Keratinocyte (primary cell): ENCODE measurements at regions not wholly inside any gene's neighbourhood (a gene's known extent, or its start where the extent isn't known, plus 50 kb on each side); places are given as distances from the start of the nearest gene placed in this dataset.
"Not testable (repeated sequence)": the region's sequence is repeated elsewhere in the genome, so short reads cannot be mapped to it uniquely, and the experiment has no call there.

Experiments used
- DNase-seq: peaks from one replicate; pipeline ENCODE4 v3.0.0-alpha.2; 2011; ENCODE audit warnings: low read depth, missing footprints, low spot score
- FAIRE-seq: peaks from 2 replicates; lab custom pipeline; 2011; peaks lifted over from hg19 to GRCh38; lab: Jason Lieb, UNC
- H2AFZ ChIP-seq: 2 replicates; pipeline ENCODE4 v1.6.0; 2012; ENCODE audit warnings: low read length, control low read depth, inconsistent platforms; ENCODE audit not compliant: control insufficient read depth
- H3K27ac ChIP-seq: 2 replicates; pipeline ENCODE4 v1.5.1; 2011; ENCODE audit warnings: low read length; ENCODE audit not compliant: control insufficient read depth, insufficient read depth
- H3K27me3 ChIP-seq: 3 replicates; pipeline ENCODE4 v1.6.0; 2011; ENCODE audit warnings: low read length; ENCODE audit not compliant: control insufficient read depth, insufficient read depth; ENCODE audit errors: extremely low read depth
- H3K36me3 ChIP-seq, 2 experiments: 2 replicates in 1 of 2; 3 replicates in 1 of 2; pipeline ENCODE4 v1.5.1; 2011; ENCODE audit warnings: low read length in 2 of 2, mild to moderate bottlenecking in 1 of 2; ENCODE audit not compliant: control insufficient read depth in 2 of 2, insufficient read depth in 2 of 2; ENCODE audit errors: extremely low read depth in 1 of 2
- H3K4me1 ChIP-seq: 3 replicates; pipeline ENCODE4 v1.5.1; 2011; ENCODE audit warnings: low read length; ENCODE audit not compliant: control insufficient read depth, insufficient read depth; ENCODE audit errors: extremely low read depth
- H3K4me2 ChIP-seq: 3 replicates; pipeline ENCODE4 v1.6.0; 2011; ENCODE audit warnings: low read depth, low read length; ENCODE audit not compliant: control insufficient read depth, insufficient read depth; ENCODE audit errors: extremely low read depth
- H3K4me3 ChIP-seq, 3 experiments: fragments of 200-600 bp in 1 of 3; sonication (generic) in 1 of 3; 2 replicates in 2 of 3; 3 replicates in 1 of 3; pipeline ENCODE4 v1.5.1; 2011 to 2016; ENCODE audit warnings: low read length in 3 of 3, mild to moderate bottlenecking in 3 of 3, control low read depth in 2 of 3, inconsistent platforms in 1 of 3, low read depth in 1 of 3, mixed read lengths in 1 of 3, mixed run types in 1 of 3, moderate library complexity in 1 of 3; ENCODE audit not compliant: control insufficient read depth in 2 of 3, insufficient read depth in 2 of 3; ENCODE audit errors: extremely low read depth in 1 of 3
- H3K79me2 ChIP-seq: 2 replicates; pipeline ENCODE4 v1.6.0; 2012; ENCODE audit warnings: low read length; ENCODE audit not compliant: control insufficient read depth, insufficient read depth
- H3K9ac ChIP-seq: 3 replicates; pipeline ENCODE4 v1.6.0; 2011; ENCODE audit warnings: low read length; ENCODE audit not compliant: control insufficient read depth, insufficient read depth; ENCODE audit errors: extremely low read depth
- H3K9me1 ChIP-seq: 3 replicates; pipeline ENCODE4 v1.6.0; 2011; ENCODE audit warnings: low read length; ENCODE audit not compliant: control insufficient read depth, insufficient read depth; ENCODE audit errors: extremely low read depth
- H3K9me3 ChIP-seq: 2 replicates; pipeline ENCODE4 v1.5.1; 2012; ENCODE audit warnings: low read depth, low read length; ENCODE audit not compliant: control insufficient read depth
- H4K20me1 ChIP-seq: 3 replicates; pipeline ENCODE4 v1.6.0; 2011; ENCODE audit warnings: low read length; ENCODE audit not compliant: control insufficient read depth, insufficient read depth; ENCODE audit errors: extremely low read depth
- EZH2 ChIP-seq: IDR thresholded peaks from one replicate; pipeline ENCODE4 v1.6.1; 2012; ENCODE audit warnings: inconsistent platforms, mild to moderate bottlenecking, low read length, moderate library complexity
- dilution Hi-C: fragments of 300-500 bp; cut with MboI; formaldehyde crosslinking; loops from one replicate; pipeline ENCODE4 v1.7.0; 2020; ENCODE audit warnings: low sequenced_read_pairs; ENCODE audit not compliant: extremely low pct_ligation_motif_present
- TF ChIP-seq, protein P1 (sequence below), 3 experiments: IDR thresholded peaks in 1 of 3; conservative IDR thresholded peaks in 1 of 3; optimal IDR thresholded peaks in 1 of 3; 2 replicates in 2 of 3; 3 replicates in 1 of 3; pipeline versions ENCODE3 to v1.5.1; 2011; ENCODE audit warnings: low read length in 3 of 3, mild to moderate bottlenecking in 3 of 3, moderate library complexity in 2 of 3, control low read depth in 1 of 3, inconsistent platforms in 1 of 3; ENCODE audit not compliant: insufficient read depth in 2 of 3; ENCODE audit errors: extremely low read depth in 1 of 3

DNA sequence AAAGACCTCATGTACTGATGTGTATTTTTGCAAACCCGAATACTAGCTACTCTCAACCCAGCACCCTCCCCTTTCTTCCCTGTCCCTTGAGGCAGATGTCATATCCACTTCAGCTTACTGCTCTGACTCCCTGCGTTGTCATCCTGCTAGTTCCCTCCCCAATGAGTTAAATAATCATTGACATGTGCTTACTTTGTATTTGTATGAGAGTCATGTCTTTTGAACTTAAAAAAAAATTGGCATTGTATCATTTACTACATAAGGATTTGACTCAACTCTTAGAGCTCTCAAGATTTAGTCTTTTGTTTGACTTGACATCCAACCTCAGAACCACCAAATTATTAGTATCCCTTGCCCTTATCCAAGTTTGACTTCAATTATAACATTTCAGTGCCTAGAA lies 219.7 kb upstream of the TUT7 start:
- no peaks in the 10 kb centered on the region for H3K79me2 ChIP-seq
- peaks cover 8% of the 10 kb centered on the region for H3K4me1 ChIP-seq
- no peak overlapping the region for H3K9ac ChIP-seq
- H3K9me1 ChIP-seq, result no peaks in the 10 kb centered on the region
- H3K9me3 ChIP-seq, result peaks cover 2% of the 10 kb centered on the region
- no peak overlapping the region for H2AFZ ChIP-seq
- no peaks in the 10 kb centered on the region for H4K20me1 ChIP-seq
- no peak for TF ChIP-seq EZH2
- TF ChIP-seq, protein P1, sequence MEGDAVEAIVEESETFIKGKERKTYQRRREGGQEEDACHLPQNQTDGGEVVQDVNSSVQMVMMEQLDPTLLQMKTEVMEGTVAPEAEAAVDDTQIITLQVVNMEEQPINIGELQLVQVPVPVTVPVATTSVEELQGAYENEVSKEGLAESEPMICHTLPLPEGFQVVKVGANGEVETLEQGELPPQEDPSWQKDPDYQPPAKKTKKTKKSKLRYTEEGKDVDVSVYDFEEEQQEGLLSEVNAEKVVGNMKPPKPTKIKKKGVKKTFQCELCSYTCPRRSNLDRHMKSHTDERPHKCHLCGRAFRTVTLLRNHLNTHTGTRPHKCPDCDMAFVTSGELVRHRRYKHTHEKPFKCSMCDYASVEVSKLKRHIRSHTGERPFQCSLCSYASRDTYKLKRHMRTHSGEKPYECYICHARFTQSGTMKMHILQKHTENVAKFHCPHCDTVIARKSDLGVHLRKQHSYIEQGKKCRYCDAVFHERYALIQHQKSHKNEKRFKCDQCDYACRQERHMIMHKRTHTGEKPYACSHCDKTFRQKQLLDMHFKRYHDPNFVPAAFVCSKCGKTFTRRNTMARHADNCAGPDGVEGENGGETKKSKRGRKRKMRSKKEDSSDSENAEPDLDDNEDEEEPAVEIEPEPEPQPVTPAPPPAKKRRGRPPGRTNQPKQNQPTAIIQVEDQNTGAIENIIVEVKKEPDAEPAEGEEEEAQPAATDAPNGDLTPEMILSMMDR (optimal IDR thresholded peaks at IDR 0.05 in 1 of 3, IDR thresholded peaks at IDR 0.05 in 1 of 3, conservative IDR thresholded peaks at IDR 0.05 in 1 of 3; ENCODE audit: extremely low read depth in 1 of 3, insufficient read depth in 2 of 3, low read length in 3 of 3), result no peak
- no peak overlapping the region for H3K4me2 ChIP-seq
- H3K4me3 ChIP-seq, result no peak overlapping the region
- H3K27ac ChIP-seq, result no peak overlapping the region
- dilution Hi-C loops, result no loop called here
- DNase-seq (no peak), FAIRE-seq (no peak)
- H3K27me3 ChIP-seq, result no peaks in the 10 kb centered on the region
- no peaks in the 10 kb centered on the region for H3K36me3 ChIP-seq

DNA sequence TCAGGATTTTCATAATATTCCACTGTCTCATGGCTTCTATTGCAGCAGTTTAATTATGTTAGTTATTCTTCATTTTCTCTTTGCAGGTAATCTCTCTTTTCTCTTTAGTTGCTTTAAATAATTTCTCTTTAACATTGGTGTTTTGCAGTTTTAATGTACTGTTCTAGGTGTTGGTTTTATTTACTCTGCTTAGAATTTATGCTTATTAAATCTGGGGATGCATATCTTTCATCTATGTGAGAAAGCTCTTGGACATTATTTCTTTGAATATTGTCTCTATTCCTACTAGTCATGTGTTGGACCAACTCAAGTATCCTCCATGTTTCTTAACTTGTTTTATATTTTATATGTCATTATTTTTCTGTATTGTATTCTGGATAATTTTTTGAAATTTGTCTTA lies 218.7 kb upstream of the TUT7 start:
- H3K4me2 ChIP-seq, result no peak overlapping the region
- H3K27me3 ChIP-seq, result no peaks in the 10 kb centered on the region
- H3K9ac ChIP-seq, result no peak overlapping the region
- no peaks in the 10 kb centered on the region for H3K9me1 ChIP-seq
- H3K4me3 ChIP-seq, result no peak overlapping the region
- H3K79me2 ChIP-seq, result no peaks in the 10 kb centered on the region
- TF ChIP-seq EZH2, result no peak
- TF ChIP-seq, protein P1 (optimal IDR thresholded peaks at IDR 0.05 in 1 of 3, IDR thresholded peaks at IDR 0.05 in 1 of 3, conservative IDR thresholded peaks at IDR 0.05 in 1 of 3; ENCODE audit: extremely low read depth in 1 of 3, insufficient read depth in 2 of 3, low read length in 3 of 3), result no peak
- dilution Hi-C loops, result no loop called here
- no peak for DNase-seq
- peaks cover 2% of the 10 kb centered on the region for H3K9me3 ChIP-seq
- no peak overlapping the region for H2AFZ ChIP-seq
- H3K27ac ChIP-seq, result no peak overlapping the region
- no peaks in the 10 kb centered on the region for H3K36me3 ChIP-seq
- FAIRE-seq, result no peak
- H4K20me1 ChIP-seq, result no peaks in the 10 kb centered on the region
- peaks cover 8% of the 10 kb centered on the region for H3K4me1 ChIP-seq

DNA sequence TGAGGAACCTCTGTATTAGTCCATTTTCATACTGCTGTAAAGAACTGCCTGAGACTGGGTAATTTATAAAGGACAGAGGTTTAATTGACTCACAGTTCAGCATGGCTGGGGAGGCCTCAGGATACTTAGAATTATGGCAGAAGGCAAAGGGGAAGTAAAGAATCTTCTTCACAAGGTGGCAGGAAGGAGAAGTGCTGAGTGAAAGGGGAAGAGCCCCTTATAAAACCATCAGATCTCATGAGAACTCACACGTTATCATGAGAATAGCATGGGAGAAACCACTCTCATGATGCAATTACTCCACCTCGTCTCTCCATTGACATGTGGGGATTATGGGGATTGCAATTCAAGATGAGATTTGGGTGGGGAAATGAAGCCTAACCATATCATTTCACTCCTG lies 211.4 kb upstream of the TUT7 start:
- H3K27me3 ChIP-seq, H2AFZ ChIP-seq, H4K20me1 ChIP-seq, dilution Hi-C loops, H3K4me3 ChIP-seq, H3K27ac ChIP-seq, H3K9ac ChIP-seq, H3K4me2 ChIP-seq, H3K79me2 ChIP-seq, H3K9me3 ChIP-seq, H3K9me1 ChIP-seq, DNase-seq, FAIRE-seq, H3K36me3 ChIP-seq: not testable (repeated sequence)
- H3K4me1 ChIP-seq, result peaks cover 15% of the 10 kb centered on the region
